HCT116 (cell line): ENCODE measurements at regions not wholly inside any gene's neighbourhood (a gene's known extent, or its start where the extent isn't known, plus 50 kb on each side); places are given as distances from the start of the nearest gene placed in this dataset.

Experiments used
- ATAC-seq: fragments of 200-7000 bp; cut with Tn5 transposase; 2 replicates; pipeline ENCODE4 v1.9.1; 2020; ENCODE audit warnings: mild to moderate bottlenecking, moderate library complexity
- BruUV-seq: library from RNA; stranded (reverse); fragments of 400-500 nt; replicated peaks from 2 replicates; lab custom pipeline; 2021; lab: Mats Ljungman, UMichigan
- CTCF ChIA-PET: fragments of 300-600 bp; sonication (Branson Sonifier 250); formaldehyde crosslinking; loops from one replicate; lab custom pipeline; 2021; ENCODE audit warnings: antibody characterized with exemption; lab: Charles Lee
- POLR2A ChIA-PET: fragments of 300-600, 350-600 bp; sonication (Branson Sonifier 250); formaldehyde crosslinking; loops from one replicate; lab custom pipeline; 2021; ENCODE audit warnings: antibody characterized with exemption; lab: Charles Lee
- RAD21 ChIA-PET, 2 experiments: fragments of 300-600 bp; sonication (Branson Sonifier 250); formaldehyde crosslinking; loops; one replicate each; lab custom pipeline; 2023; ENCODE audit warnings: low total read pairs in 2 of 2; ENCODE audit not compliant: uncharacterized antibody in 2 of 2, unreplicated experiment in 2 of 2, low non-redundant PET in 1 of 2; lab: Charles Lee
- DNase-seq: peaks from one replicate; pipeline ENCODE4 v3.0.0-alpha.2; 2010; ENCODE audit warnings: low read depth, low spot score
- H2AFZ ChIP-seq: fragments of 200-600 bp; shearing (Covaris generic), sonication (generic); 2 replicates; pipeline ENCODE4 v1.6.1; 2017; ENCODE audit warnings: low read depth, mixed run types, mixed read lengths, antibody characterized with exemption, low read length; ENCODE audit not compliant: poor library complexity, severe bottlenecking
- H3K27ac ChIP-seq: 2 replicates; pipeline ENCODE4 v1.5.1; 2012; ENCODE audit warnings: low read depth, low read length
- H3K27me3 ChIP-seq: fragments of 200-600 bp; sonication (generic); 2 replicates; pipeline ENCODE4 v1.6.1; 2016; ENCODE audit warnings: mixed run types, low read length, mixed read lengths; ENCODE audit not compliant: insufficient read depth
- H3K36me3 ChIP-seq, 2 experiments: fragments of 200-500 bp in 1 of 2; fragments of 200-600 bp in 1 of 2; sonication (Bioruptor generic) in 1 of 2; sonication (generic) in 1 of 2; 2 replicates each; pipeline versions ENCODE4 v1.5.1 to v1.6.1; 2014 to 2016; ENCODE audit warnings: low read length in 2 of 2, inconsistent platforms in 1 of 2, mixed read lengths in 1 of 2, mixed run types in 1 of 2; ENCODE audit not compliant: insufficient read depth in 2 of 2, control insufficient read depth in 1 of 2
- H3K4me1 ChIP-seq, 2 experiments: fragments of 200-600 bp in 1 of 2; sonication (generic) in 1 of 2; 2 replicates each; pipeline versions ENCODE4 v1.5.1 to v1.6.1; 2012 to 2017; ENCODE audit warnings: low read length in 2 of 2, inconsistent platforms in 1 of 2, mild to moderate bottlenecking in 1 of 2, mixed read lengths in 1 of 2, mixed run types in 1 of 2, moderate library complexity in 1 of 2; ENCODE audit not compliant: insufficient read depth in 2 of 2, control insufficient read depth in 1 of 2
- H3K4me2 ChIP-seq: fragments of 200-600 bp; sonication (generic); 2 replicates; pipeline ENCODE4 v1.6.1; 2017; ENCODE audit warnings: mixed run types, low read length, mixed read lengths
- H3K4me3 ChIP-seq, 2 experiments: fragments of 200-600 bp in 1 of 2; sonication (generic) in 1 of 2; replicated peaks in 1 of 2; 2 replicates each; pipeline ENCODE4 v1.5.1; 2011 to 2016; ENCODE audit warnings: low read length in 2 of 2, control low read depth in 1 of 2, low read depth in 1 of 2, mild to moderate bottlenecking in 1 of 2, mixed read lengths in 1 of 2, mixed run types in 1 of 2
- H3K79me2 ChIP-seq: fragments of 200-600 bp; sonication (generic); 2 replicates; pipeline ENCODE4 v1.6.1; 2017; ENCODE audit warnings: mild to moderate bottlenecking, mixed run types, low read length, moderate library complexity, mixed read lengths; ENCODE audit not compliant: insufficient read depth
- H3K9ac ChIP-seq: fragments of 200-600 bp; sonication (generic); 2 replicates; pipeline ENCODE4 v1.6.1; 2016; ENCODE audit warnings: low read length, mixed read lengths
- H3K9me2 ChIP-seq: fragments of 200-600 bp; sonication (generic), shearing (Covaris generic); 2 replicates; pipeline ENCODE4 v1.6.1; 2017; ENCODE audit warnings: mixed run types, mild to moderate bottlenecking, moderate library complexity; ENCODE audit not compliant: insufficient read depth
- H3K9me3 ChIP-seq, 2 experiments: fragments of 200-500 bp in 1 of 2; fragments of 200-600 bp in 1 of 2; sonication (Bioruptor generic) in 1 of 2; sonication (generic) in 1 of 2; 2 replicates each; pipeline ENCODE4 v1.6.1; 2014 to 2017; ENCODE audit warnings: low read length in 2 of 2, mixed read lengths in 2 of 2, inconsistent platforms in 1 of 2, low read depth in 1 of 2, mild to moderate bottlenecking in 1 of 2, mixed run types in 1 of 2, moderate library complexity in 1 of 2; ENCODE audit not compliant: control insufficient read depth in 1 of 2, insufficient read depth in 1 of 2
- H4K20me1 ChIP-seq: fragments of 200-600 bp; sonication (generic), shearing (Covaris generic); 2 replicates; pipeline ENCODE4 v1.6.1; 2017; ENCODE audit warnings: mixed run types, mild to moderate bottlenecking, moderate library complexity; ENCODE audit not compliant: insufficient read depth
- ATF3 ChIP-seq: IDR thresholded peaks from 2 replicates; pipeline ENCODE4 v1.6.1; 2012
- CEBPB ChIP-seq: IDR thresholded peaks from 2 replicates; pipeline ENCODE4 v1.6.1; 2012; ENCODE audit warnings: low read depth
- CTCF ChIP-seq, 3 experiments: fragments of 200-600 bp in 1 of 3; sonication (generic) in 1 of 3; IDR thresholded peaks in 2 of 3; conservative IDR thresholded peaks in 1 of 3; 2 replicates each; pipeline ENCODE4 v1.5.1; 2012 to 2017; ENCODE audit warnings: low read depth in 2 of 3, low read length in 2 of 3, antibody characterized with exemption in 1 of 3, borderline replicate concordance in 1 of 3, control low read depth in 1 of 3, mild to moderate bottlenecking in 1 of 3, mixed read lengths in 1 of 3, mixed run types in 1 of 3, moderate library complexity in 1 of 3; ENCODE audit not compliant: insufficient read depth in 1 of 3
- EZH2 ChIP-seq: fragments of 200-600 bp; sonication (generic); IDR thresholded peaks from 2 replicates; pipeline ENCODE4 v1.6.1; 2017; ENCODE audit warnings: antibody characterized with exemption, mixed run types
- EZH2phosphoT487 ChIP-seq: fragments of 200-600 bp; IDR thresholded peaks from 2 replicates; pipeline ENCODE4 v1.6.1; 2018; ENCODE audit warnings: antibody characterized with exemption, borderline replicate concordance
- FOSL1 ChIP-seq: IDR thresholded peaks from 2 replicates; pipeline ENCODE4 v1.6.1; 2012; ENCODE audit warnings: low read depth
- POLR2A ChIP-seq: IDR thresholded peaks from 2 replicates; pipeline ENCODE4 v1.7.0; 2011; ENCODE audit warnings: borderline replicate concordance; ENCODE audit not compliant: insufficient read depth, insufficient read length; ENCODE audit errors: extremely low read depth
- POLR2AphosphoS5 ChIP-seq: IDR thresholded peaks from 2 replicates; pipeline ENCODE4 v1.6.1; 2011; ENCODE audit warnings: mild to moderate bottlenecking, low read depth, low read length, moderate library complexity
- REST ChIP-seq: IDR thresholded peaks from 2 replicates; pipeline ENCODE4 v1.6.1; 2012; ENCODE audit warnings: low read depth
- SRF ChIP-seq: IDR thresholded peaks from 2 replicates; pipeline ENCODE4 v1.6.1; 2012; ENCODE audit warnings: low read depth
- TCF7L2 ChIP-seq: IDR thresholded peaks from 2 replicates; pipeline ENCODE4 v1.7.0; 2011; ENCODE audit warnings: borderline replicate concordance, inconsistent platforms; ENCODE audit not compliant: insufficient read depth, insufficient read length; ENCODE audit errors: extremely low read depth
- YY1 ChIP-seq: IDR thresholded peaks from 2 replicates; pipeline ENCODE4 v1.6.1; 2011; ENCODE audit warnings: low read length, low read depth, moderate library complexity, mild to moderate bottlenecking; ENCODE audit not compliant: insufficient replicate concordance; ENCODE audit errors: extremely low read depth
- ZNF274 ChIP-seq: fragments of 200-500 bp; sonication (Bioruptor generic); IDR thresholded peaks from 2 replicates; pipeline ENCODE4 v1.6.1; 2014; ENCODE audit warnings: mild to moderate bottlenecking, low read depth, low read length, inconsistent platforms
- intact Hi-C: fragments of 100-400 bp; cut with micrococcal nuclease; formaldehyde crosslinking; loops from 2 replicates; pipeline ENCODE4 v1.10.0; 2022

GRCh38 chr17:77579682-77580081 is 378.8 kb upstream of the TNRC6C start:
- H3K79me2 ChIP-seq, result no peaks in the 10 kb centered on the region
- H3K4me3 ChIP-seq, result no peak overlapping the region
- 0 out of 4 replicates have a peak, but pooled peaks cover 0 to 3% of the 10 kb centered on the region in 2 experiments for H3K4me1 ChIP-seq
- no peaks in the 10 kb centered on the region for H3K9me2 ChIP-seq
- H3K9ac ChIP-seq, result no peak overlapping the region
- no peak overlapping the region for H3K27ac ChIP-seq
- ChIA-PET RAD21 (no interaction called here), CTCF (no interaction called here), POLR2A (no interaction called here)
- H3K9me3 ChIP-seq, result no peaks in the 10 kb centered on the region
- peaks cover 4% of the 10 kb centered on the region; the same call in 1 of the 2 replicates for H3K27me3 ChIP-seq
- DNase-seq (no peak), ATAC-seq (no peak)
- TF ChIP-seq CEBPB (no peak), YY1 (no peak), POLR2A (no peak), ZNF274 (no peak), TCF7L2 (no peak), CTCF (IDR thresholded peaks at IDR 0.05 in 2 of 3, conservative IDR thresholded peaks at IDR 0.05 in 1 of 3; ENCODE audit: borderline replicate concordance in 1 of 3, insufficient read depth in 1 of 3, low read depth in 2 of 3, low read length in 2 of 3) (no peak), POLR2AphosphoS5 (no peak), SRF (no peak), REST (no peak), FOSL1 (no peak), EZH2phosphoT487 (no peak), EZH2 (no peak), ATF3 (no peak)
- no TSS peak for BruUV-seq
- H3K4me2 ChIP-seq, result no peak overlapping the region
- H4K20me1 ChIP-seq, result no peaks in the 10 kb centered on the region
- intact Hi-C loops, result loop anchor here (10.0 kb wide), 1 partner anchor 1895 kb away; no protein-coding TSS in a partner anchor
- H2AFZ ChIP-seq, result no peak overlapping the region
- no peaks in the 10 kb centered on the region for H3K36me3 ChIP-seq
